WERI-Rb-1 (cell line): ENCODE measurements at regions not wholly inside any gene's neighbourhood (a gene's known extent, or its start where the extent isn't known, plus 50 kb on each side); places are given as distances from the start of the nearest gene placed in this dataset.
"Not testable (repeated sequence)": the region's sequence is repeated elsewhere in the genome, so short reads cannot be mapped to it uniquely, and the experiment has no call there.

Experiments used
- DNase-seq: peaks from one replicate; pipeline ENCODE4 v3.0.0-alpha.2; 2020
- H3K27ac ChIP-seq: fragments of 250-450 bp; sonication (Bioruptor Pico); 2 replicates; pipeline ENCODE4 v1.5.1; 2020; ENCODE audit warnings: mild to moderate bottlenecking, moderate library complexity
- H3K27me3 ChIP-seq: fragments of 250-450 bp; sonication (Bioruptor Pico); 2 replicates; pipeline ENCODE4 v1.5.1; 2021; ENCODE audit warnings: mild to moderate bottlenecking, low read depth, moderate library complexity; ENCODE audit not compliant: insufficient read depth, severe bottlenecking
- H3K36me3 ChIP-seq: fragments of 250-450 bp; sonication (Bioruptor Pico); 2 replicates; pipeline ENCODE4 v1.5.1; 2020; ENCODE audit warnings: mild to moderate bottlenecking, moderate library complexity
- H3K4me3 ChIP-seq: 2 replicates; pipeline ENCODE4 v1.5.1; 2011; ENCODE audit warnings: low read depth, mild to moderate bottlenecking, control low read depth, low read length
- H3K9me3 ChIP-seq: fragments of 250-450 bp; sonication (Bioruptor Pico); 2 replicates; pipeline ENCODE4 v1.5.1; 2021; ENCODE audit warnings: mild to moderate bottlenecking, moderate library complexity; ENCODE audit not compliant: severe bottlenecking
- CTCF ChIP-seq: IDR thresholded peaks from 2 replicates; pipeline ENCODE4 v1.5.1; 2011; ENCODE audit warnings: low read depth, mild to moderate bottlenecking, control low read depth, inconsistent platforms, low read length

- H3K27me3 ChIP-seq: no peaks in the 10 kb centered on the region
- H3K4me3 ChIP-seq: no peak overlapping the region
- DNase-seq: no peak
- peaks cover 3% of the 10 kb centered on the region for H3K9me3 ChIP-seq
- no peak for TF ChIP-seq CTCF
- no peak overlapping the region for H3K27ac ChIP-seq
- H3K36me3 ChIP-seq: no peaks in the 10 kb centered on the region
These were observed 373.8 kb downstream of the NPIPA8 start for GRCh38 chr16:17962726-17963125.

GRCh38 chr16:17961822-17962221 lies 374.7 kb downstream of the NPIPA8 start:
- H3K27ac ChIP-seq, H3K4me3 ChIP-seq, H3K9me3 ChIP-seq, H3K27me3 ChIP-seq, DNase-seq, H3K36me3 ChIP-seq: not testable (repeated sequence)

- no peak for TF ChIP-seq CTCF
- no peaks in the 10 kb centered on the region for H3K27me3 ChIP-seq
- no peak overlapping the region for H3K4me3 ChIP-seq
These were observed 385.2 kb downstream of the NPIPA8 start for GRCh38 chr16:17951378-17951777.

GRCh38 chr16:17949982-17950250 lies 386.6 kb downstream of the NPIPA8 start:
- no peak for DNase-seq
- no peak for TF ChIP-seq CTCF
- H3K27me3 ChIP-seq: no peaks in the 10 kb centered on the region

More at GRCh38 chr16:17951378-17951777, 385.2 kb downstream of the NPIPA8 start:
- no peak for DNase-seq
- H3K9me3 ChIP-seq: no peaks in the 10 kb centered on the region
- H3K36me3 ChIP-seq: no peaks in the 10 kb centered on the region
- H3K27ac ChIP-seq: no peak overlapping the region

GRCh38 chr16:17949141-17949981 lies 387.2 kb downstream of the NPIPA8 start:
- Histone ChIP-seq H3K27me3 (no peaks in the 10 kb centered on the region), H3K27ac (no peak overlapping the region), H3K9me3 (no peaks in the 10 kb centered on the region), H3K4me3 (no peak overlapping the region), H3K36me3 (no peaks in the 10 kb centered on the region)
- DNase-seq: no peak
- TF ChIP-seq CTCF: no peak

More at GRCh38 chr16:17949982-17950250, 386.6 kb downstream of the NPIPA8 start:
- Histone ChIP-seq H3K36me3 (no peaks in the 10 kb centered on the region), H3K27ac (no peak overlapping the region), H3K9me3 (no peaks in the 10 kb centered on the region), H3K4me3 (no peak overlapping the region)

- no peak for DNase-seq
- no peak for TF ChIP-seq CTCF
These were observed 388.9 kb downstream of the NPIPA8 start for GRCh38 chr16:17947637-17948036.

More at GRCh38 chr16:17947637-17948036, 388.9 kb downstream of the NPIPA8 start:
- no peaks in the 10 kb centered on the region for H3K36me3 ChIP-seq
- H3K9me3 ChIP-seq: no peaks in the 10 kb centered on the region
- no peak overlapping the region for H3K27ac ChIP-seq
- H3K27me3 ChIP-seq: no peaks in the 10 kb centered on the region
- no peak overlapping the region for H3K4me3 ChIP-seq
